Uterus (tissue), 2 donors: ENCODE measurements at regions not wholly inside any gene's neighbourhood (a gene's known extent, or its start where the extent isn't known, plus 50 kb on each side); places are given as distances from the start of the nearest gene placed in this dataset.

Experiments used
- POLR2A ChIP-seq, 2 donors: fragments of 450-650 bp; IDR thresholded peaks; one replicate each; pipeline ENCODE4 v1.6.1; 2016; ENCODE audit warnings: antibody characterized with exemption in 2 of 2, mild to moderate bottlenecking in 1 of 2, moderate library complexity in 1 of 2
- TF ChIP-seq, protein P1 (sequence below), 4 experiments: fragments of 200-600 bp in 2 of 4; fragments of 450-650 bp in 2 of 4; sonication (generic) in 2 of 4; IDR thresholded peaks; one replicate each; pipeline ENCODE4 v1.5.1; 2016 to 2019; ENCODE audit warnings: antibody characterized with exemption in 4 of 4, mild to moderate bottlenecking in 2 of 4, moderate library complexity in 1 of 4

DNA sequence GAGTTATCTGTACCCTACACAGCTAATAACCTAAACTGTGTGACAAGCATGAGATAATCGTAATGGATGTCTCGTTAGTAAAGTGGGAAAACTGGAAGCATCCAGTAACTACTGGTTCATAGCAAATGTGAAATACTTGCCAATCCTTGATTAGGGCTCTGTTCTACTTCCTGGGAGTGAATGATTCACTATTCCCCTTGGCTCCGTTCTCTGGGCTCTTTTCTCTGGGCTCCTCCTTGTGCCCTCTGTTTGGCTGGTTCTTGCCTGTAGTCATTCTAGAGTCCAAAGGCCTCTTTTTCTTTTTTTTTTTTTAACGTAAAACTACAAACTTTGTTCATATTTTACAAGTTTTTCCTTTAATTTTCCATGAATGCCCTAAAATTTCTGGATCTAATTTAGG, 465.8 kb upstream of the PLXNA2 start:
- TF ChIP-seq, protein P1, sequence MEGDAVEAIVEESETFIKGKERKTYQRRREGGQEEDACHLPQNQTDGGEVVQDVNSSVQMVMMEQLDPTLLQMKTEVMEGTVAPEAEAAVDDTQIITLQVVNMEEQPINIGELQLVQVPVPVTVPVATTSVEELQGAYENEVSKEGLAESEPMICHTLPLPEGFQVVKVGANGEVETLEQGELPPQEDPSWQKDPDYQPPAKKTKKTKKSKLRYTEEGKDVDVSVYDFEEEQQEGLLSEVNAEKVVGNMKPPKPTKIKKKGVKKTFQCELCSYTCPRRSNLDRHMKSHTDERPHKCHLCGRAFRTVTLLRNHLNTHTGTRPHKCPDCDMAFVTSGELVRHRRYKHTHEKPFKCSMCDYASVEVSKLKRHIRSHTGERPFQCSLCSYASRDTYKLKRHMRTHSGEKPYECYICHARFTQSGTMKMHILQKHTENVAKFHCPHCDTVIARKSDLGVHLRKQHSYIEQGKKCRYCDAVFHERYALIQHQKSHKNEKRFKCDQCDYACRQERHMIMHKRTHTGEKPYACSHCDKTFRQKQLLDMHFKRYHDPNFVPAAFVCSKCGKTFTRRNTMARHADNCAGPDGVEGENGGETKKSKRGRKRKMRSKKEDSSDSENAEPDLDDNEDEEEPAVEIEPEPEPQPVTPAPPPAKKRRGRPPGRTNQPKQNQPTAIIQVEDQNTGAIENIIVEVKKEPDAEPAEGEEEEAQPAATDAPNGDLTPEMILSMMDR (IDR thresholded peaks at IDR 0.05) = no peak
- no peak for TF ChIP-seq POLR2A (IDR thresholded peaks at IDR 0.05)
